PC-9 (cell line): ENCODE measurements at regions not wholly inside any gene's neighbourhood (a gene's known extent, or its start where the extent isn't known, plus 50 kb on each side); places are given as distances from the start of the nearest gene placed in this dataset.

Source experiments
- CTCF ChIP-seq: fragments of 200-600 bp; sonication (generic); conservative IDR thresholded peaks from 2 replicates; pipeline ENCODE4 v1.6.1; 2017; ENCODE audit warnings: mixed run types, antibody characterized with exemption, mild to moderate bottlenecking, moderate library complexity
- EZH2 ChIP-seq: fragments of 200-600 bp; sonication (generic); IDR thresholded peaks from 2 replicates; pipeline ENCODE4 v1.8.0; 2017; ENCODE audit warnings: antibody characterized with exemption, low read depth

GRCh38 chr6:56382416-56382940, 135.1 kb upstream of the COL21A1 start:
- TF ChIP-seq CTCF: no peak
- TF ChIP-seq EZH2: no peak
